ENCODE measurements at regions not wholly inside any gene's neighbourhood (a gene's known extent, or its start where the extent isn't known, plus 50 kb on each side); places are given as distances from the start of the nearest gene placed in this dataset.

- no peaks in the 10 kb centered on the region for H3K9me3 Mint-ChIP-seq
- DNase-seq (peak; percentile 22 to 68 (median 42)), ATAC-seq (ENCODE audit: poor library complexity) (peak; percentile 48)
- TF ChIP-seq CTCF (IDR thresholded peaks at IDR 0.05): no peak
- H3K4me1 ChIP-seq (ENCODE audit: insufficient read depth, low read length): peaks cover 57% of the 10 kb centered on the region
- POLR2A ChIA-PET: interaction anchor here (0.5 to 3.7 kb wide), 34 partner anchors 9 to 742 kb away, joined by 3 to 27 read pairs (median 4); partner anchors contain the start of gene MAP3K1
- CTCF ChIA-PET: interaction anchor here (1.0 to 1.5 kb wide), 4 partner anchors 28 to 354 kb away, joined by 3 to 5 read pairs (median 4); no protein-coding TSS in a partner anchor
- H3K27ac ChIP-seq (ENCODE audit: low read depth in 1 of 2, low read length in 2 of 2): peak overlapping the region; percentile 72 to 80
- intact Hi-C loops (cut with DNase I, micrococcal nuclease): loop anchor here (2.0 to 5.0 kb wide), 4 partner anchors 159 to 357 kb away; partner anchors contain the start of gene MAP3K1 (in 1 of the 2)
- peak overlapping the region; percentile 75 for H3K4me3 Mint-ChIP-seq
- no peaks in the 10 kb centered on the region for H3K27me3 ChIP-seq (ENCODE audit: control insufficient read depth in 1 of 2, insufficient read depth in 2 of 2, low read length in 2 of 2)
- no peaks in the 10 kb centered on the region for H3K36me3 ChIP-seq (ENCODE audit: insufficient read depth, low read length)
- no peaks in the 10 kb centered on the region for H3K27me3 Mint-ChIP-seq
- H3K4me1 Mint-ChIP-seq (ENCODE audit: low read depth): peaks cover 59% of the 10 kb centered on the region
- peak overlapping the region; percentile 89 for H3K27ac Mint-ChIP-seq
- H3K9me3 ChIP-seq (ENCODE audit: control insufficient read depth in 1 of 2, insufficient read depth in 1 of 2, low read length in 2 of 2): no peaks in the 10 kb centered on the region
- H3K4me3 ChIP-seq (ENCODE audit: low read length): peak overlapping the region; percentile 69
- H3K36me3 Mint-ChIP-seq (ENCODE audit: low read depth): no peaks in the 10 kb centered on the region
Observed at GRCh38 chr5:56480078-56480704, 247.1 kb upstream of the ANKRD55 start.

GRCh38 chr5:56479696-56480077, 246.6 kb upstream of the ANKRD55 start:
- no peaks in the 10 kb centered on the region for H3K27me3 ChIP-seq (ENCODE audit: control insufficient read depth in 1 of 2, insufficient read depth in 2 of 2, low read length in 2 of 2)
- Mint-ChIP-seq H3K36me3 (ENCODE audit: low read depth) (no peaks in the 10 kb centered on the region), H3K4me1 (ENCODE audit: low read depth) (peaks cover 59% of the 10 kb centered on the region), H3K4me3 (peak overlapping the region; percentile 75), H3K27me3 (no peaks in the 10 kb centered on the region), H3K27ac (peak overlapping the region; percentile 89), H3K9me3 (no peaks in the 10 kb centered on the region)
- no peaks in the 10 kb centered on the region for H3K36me3 ChIP-seq (ENCODE audit: insufficient read depth, low read length)
- ChIA-PET POLR2A (interaction anchor here (0.6 to 3.7 kb wide), 28 partner anchors 8 to 358 kb away, joined by 3 to 27 read pairs (median 4); partner anchors contain the start of gene MAP3K1), CTCF (interaction anchor here (1.0 to 1.5 kb wide), 4 partner anchors 209 to 359 kb away, joined by 3 to 5 read pairs (median 4); no protein-coding TSS in a partner anchor)
- intact Hi-C loops (cut with DNase I, micrococcal nuclease): loop anchor here (2.0 to 10.0 kb wide), 6 partner anchors 108 to 358 kb away; partner anchors contain the start of gene MAP3K1 (in 2 of the 2)
- no peaks in the 10 kb centered on the region for H3K9me3 ChIP-seq (ENCODE audit: control insufficient read depth in 1 of 2, insufficient read depth in 1 of 2, low read length in 2 of 2)
- DNase-seq (peak in 4 of 14 experiments; percentile 16 to 47 (median 41)), ATAC-seq (ENCODE audit: poor library complexity) (peak; percentile 15)
- peak overlapping the region; percentile 69 for H3K4me3 ChIP-seq (ENCODE audit: low read length)
- H3K4me1 ChIP-seq (ENCODE audit: insufficient read depth, low read length): peaks cover 57% of the 10 kb centered on the region
- H3K27ac ChIP-seq (ENCODE audit: low read depth in 1 of 2, low read length in 2 of 2): peak overlapping the region; percentile 72 to 80
- no peak for TF ChIP-seq CTCF (IDR thresholded peaks at IDR 0.05)

- peak overlapping the region; percentile 75 for H3K4me3 Mint-ChIP-seq
Observed at GRCh38 chr5:56479126-56479525, 246.0 kb upstream of the ANKRD55 start.

More at GRCh38 chr5:56479126-56479525, 246.0 kb upstream of the ANKRD55 start:
- CTCF ChIA-PET: interaction anchor here (0.5 to 1.5 kb wide), 4 partner anchors 77 to 359 kb away, joined by 3 to 5 read pairs (median 4); no protein-coding TSS in a partner anchor
- Mint-ChIP-seq H3K9me3 (no peaks in the 10 kb centered on the region), H3K36me3 (ENCODE audit: low read depth) (no peaks in the 10 kb centered on the region), H3K27me3 (no peaks in the 10 kb centered on the region), H3K27ac (peak overlapping the region; percentile 89), H3K4me1 (ENCODE audit: low read depth) (peaks cover 59% of the 10 kb centered on the region)
- Histone ChIP-seq H3K4me3 (ENCODE audit: low read length) (peak overlapping the region; percentile 69), H3K4me1 (ENCODE audit: insufficient read depth, low read length) (peaks cover 57% of the 10 kb centered on the region), H3K36me3 (ENCODE audit: insufficient read depth, low read length) (no peaks in the 10 kb centered on the region), H3K27me3 (ENCODE audit: control insufficient read depth in 1 of 2, insufficient read depth in 2 of 2, low read length in 2 of 2) (no peaks in the 10 kb centered on the region), H3K27ac (ENCODE audit: low read depth in 1 of 2, low read length in 2 of 2) (peak overlapping the region; percentile 72 to 80), H3K9me3 (ENCODE audit: control insufficient read depth in 1 of 2, insufficient read depth in 1 of 2, low read length in 2 of 2) (no peaks in the 10 kb centered on the region)
- ATAC-seq (ENCODE audit: poor library complexity): no peak
- TF ChIP-seq CTCF (IDR thresholded peaks at IDR 0.05): no peak
- POLR2A ChIA-PET: interaction anchor here (0.6 to 3.7 kb wide), 18 partner anchors 8 to 359 kb away, joined by 3 to 27 read pairs (median 7); partner anchors contain the start of gene MAP3K1
- intact Hi-C loops (cut with DNase I, micrococcal nuclease): loop anchor here in 1 of 2 experiments (5.0 to 10.0 kb wide), 3 partner anchors 108 to 338 kb away; partner anchors contain the start of gene MAP3K1
- DNase-seq: peak in 4 of 14 experiments; percentile 23 to 56 (median 39)

Data from CD4-positive, alpha-beta T cell (primary cell).